Karpas-422 (cell line): ENCODE measurements at regions not wholly inside any gene's neighbourhood (a gene's known extent, or its start where the extent isn't known, plus 50 kb on each side); places are given as distances from the start of the nearest gene placed in this dataset.

ENCODE experiments used
- DNase-seq: peaks from one replicate; pipeline ENCODE4 v3.0.0-alpha.2; 2015
- H2AFZ ChIP-seq: fragments of 200-600 bp; sonication (generic); 2 replicates; pipeline ENCODE4 v1.6.1; 2014; ENCODE audit warnings: antibody characterized with exemption, low read length, mixed read lengths
- H3K27ac ChIP-seq: fragments of 200-600 bp; sonication (generic); 2 replicates; pipeline ENCODE4 v1.5.1; 2014; ENCODE audit warnings: mild to moderate bottlenecking, low read length, moderate library complexity
- H3K27me3 ChIP-seq: fragments of 200-600 bp; sonication (generic); 2 replicates; pipeline ENCODE4 v1.6.1; 2014; ENCODE audit warnings: low read length, mixed read lengths
- H3K36me3 ChIP-seq: fragments of 200-600 bp; sonication (generic); 2 replicates; pipeline ENCODE4 v1.6.1; 2014; ENCODE audit warnings: low read length, mixed read lengths; ENCODE audit not compliant: insufficient read depth
- H3K4me1 ChIP-seq: fragments of 200-600 bp; sonication (generic); 2 replicates; pipeline ENCODE4 v1.6.1; 2014; ENCODE audit warnings: mild to moderate bottlenecking, low read length, mixed read lengths
- H3K4me2 ChIP-seq: fragments of 200-600 bp; sonication (generic); 2 replicates; pipeline ENCODE4 v1.6.1; 2014; ENCODE audit warnings: low read length, low read depth, mild to moderate bottlenecking; ENCODE audit not compliant: poor library complexity, severe bottlenecking
- H3K4me3 ChIP-seq: fragments of 200-600 bp; sonication (generic); 2 replicates; pipeline ENCODE4 v1.5.1; 2014; ENCODE audit warnings: mild to moderate bottlenecking, antibody characterized with exemption, low read length, mixed read lengths
- H3K79me2 ChIP-seq: fragments of 200-600 bp; sonication (generic); 2 replicates; pipeline ENCODE4 v1.6.1; 2014; ENCODE audit warnings: mild to moderate bottlenecking, low read length, mixed read lengths
- H3K9ac ChIP-seq: fragments of 200-600 bp; sonication (generic); 2 replicates; pipeline ENCODE4 v1.6.0; 2014; ENCODE audit warnings: low read length
- H3K9me2 ChIP-seq: fragments of 200-600 bp; sonication (generic), shearing (Covaris generic); replicated peaks from 2 replicates; pipeline ENCODE4 v1.6.0; 2014; ENCODE audit warnings: mild to moderate bottlenecking, low read length, moderate library complexity; ENCODE audit not compliant: insufficient read depth
- H3K9me3 ChIP-seq: fragments of 300-700, 200-600 bp; sonication (generic); 2 replicates; pipeline ENCODE4 v1.6.1; 2014; ENCODE audit warnings: low read length, mixed read lengths
- H4K20me1 ChIP-seq: fragments of 200-600 bp; sonication (generic); 2 replicates; pipeline ENCODE4 v1.6.1; 2014; ENCODE audit warnings: mild to moderate bottlenecking, antibody characterized with exemption, low read length, low read depth; ENCODE audit not compliant: insufficient read depth

DNA sequence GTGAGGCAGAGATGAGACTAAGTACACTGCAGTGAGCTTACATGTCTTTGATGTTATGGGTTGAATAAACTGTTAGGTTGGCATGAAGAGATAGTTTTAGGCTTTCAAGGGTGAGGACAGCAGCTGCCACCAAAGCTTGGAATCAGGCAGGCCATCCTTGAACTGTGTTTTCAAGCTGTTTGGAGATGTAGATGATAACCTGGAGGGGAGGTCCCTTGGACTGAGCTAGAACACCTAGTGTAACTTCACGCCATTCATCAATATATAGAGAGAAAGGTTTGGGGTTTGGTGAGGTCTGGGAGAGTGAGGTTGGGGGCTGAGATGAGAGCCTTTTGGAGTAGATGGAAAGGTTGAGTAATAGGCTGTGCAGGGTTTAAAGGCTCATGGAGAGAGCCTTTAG lies 2447.0 kb downstream of the TP53TG3F start:
- Histone ChIP-seq H3K4me1 (no peaks in the 10 kb centered on the region), H3K4me2 (no peak overlapping the region), H3K27ac (no peak overlapping the region), H3K36me3 (no peaks in the 10 kb centered on the region), H4K20me1 (no peaks in the 10 kb centered on the region), H3K9me2 (no peaks in the 10 kb centered on the region), H3K9ac (no peak overlapping the region), H3K9me3 (no peaks in the 10 kb centered on the region; the same call in 1 of the 2 replicates), H3K79me2 (no peaks in the 10 kb centered on the region), H3K4me3 (no peak overlapping the region), H3K27me3 (no peaks in the 10 kb centered on the region), H2AFZ (no peak overlapping the region)
- DNase-seq, result no peak

DNA sequence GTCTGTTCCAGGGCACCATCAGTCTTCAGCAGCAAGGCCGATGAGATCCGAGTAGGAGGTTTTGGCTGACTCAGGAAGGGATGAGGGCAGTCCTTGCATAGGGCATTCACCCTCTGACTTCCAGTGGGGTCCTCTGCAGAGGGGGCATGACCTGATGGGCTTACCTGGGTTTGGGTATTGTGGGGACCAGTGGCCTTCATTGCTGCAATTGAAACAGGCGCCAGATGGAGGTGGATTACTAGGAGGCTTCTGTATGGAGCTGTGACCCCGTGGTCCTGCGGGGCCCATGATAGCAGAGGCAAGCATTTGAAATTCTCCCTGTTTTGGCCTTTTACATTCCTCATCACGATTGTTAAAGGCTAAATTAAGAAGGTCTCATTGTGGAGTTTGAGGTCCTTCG lies 2448.7 kb downstream of the TP53TG3F start:
- Histone ChIP-seq H3K9ac (no peak overlapping the region), H2AFZ (no peak overlapping the region), H4K20me1 (no peaks in the 10 kb centered on the region), H3K27me3 (no peaks in the 10 kb centered on the region), H3K4me1 (no peaks in the 10 kb centered on the region), H3K9me2 (no peaks in the 10 kb centered on the region), H3K79me2 (no peaks in the 10 kb centered on the region), H3K4me3 (no peak overlapping the region), H3K36me3 (no peaks in the 10 kb centered on the region), H3K4me2 (no peak overlapping the region), H3K9me3 (no peaks in the 10 kb centered on the region; the same call in 1 of the 2 replicates), H3K27ac (no peak overlapping the region)
- DNase-seq, result no peak

DNA sequence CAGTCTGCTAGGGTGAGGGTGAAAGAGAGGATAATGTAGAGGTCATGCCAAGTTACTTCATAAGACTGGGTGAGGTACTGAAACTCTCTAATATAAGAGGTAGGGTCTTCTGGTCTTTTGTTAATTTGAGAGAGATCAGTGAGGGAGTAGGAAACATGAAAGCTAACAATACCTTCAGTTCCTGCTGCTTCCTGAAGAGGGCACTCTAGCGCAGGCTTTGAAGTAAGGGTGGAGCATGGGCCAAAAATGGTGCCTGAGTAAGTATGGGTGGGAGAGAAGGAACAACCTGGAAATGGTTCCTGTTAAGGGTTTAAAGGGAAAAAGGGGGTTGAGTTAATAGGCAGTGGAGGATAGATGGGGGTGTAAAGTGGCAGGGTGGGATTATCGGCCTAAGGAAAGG lies 2449.5 kb downstream of the TP53TG3F start:
- peak; percentile 82 for DNase-seq
- Histone ChIP-seq H3K4me2 (no peak overlapping the region), H3K27me3 (no peaks in the 10 kb centered on the region), H3K79me2 (no peaks in the 10 kb centered on the region), H3K9me2 (no peaks in the 10 kb centered on the region), H3K4me3 (no peak overlapping the region), H3K4me1 (no peaks in the 10 kb centered on the region), H3K27ac (no peak overlapping the region), H3K36me3 (no peaks in the 10 kb centered on the region), H3K9me3 (no peaks in the 10 kb centered on the region; the same call in 1 of the 2 replicates), H3K9ac (no peak overlapping the region), H4K20me1 (no peaks in the 10 kb centered on the region), H2AFZ (no peak overlapping the region)

DNA sequence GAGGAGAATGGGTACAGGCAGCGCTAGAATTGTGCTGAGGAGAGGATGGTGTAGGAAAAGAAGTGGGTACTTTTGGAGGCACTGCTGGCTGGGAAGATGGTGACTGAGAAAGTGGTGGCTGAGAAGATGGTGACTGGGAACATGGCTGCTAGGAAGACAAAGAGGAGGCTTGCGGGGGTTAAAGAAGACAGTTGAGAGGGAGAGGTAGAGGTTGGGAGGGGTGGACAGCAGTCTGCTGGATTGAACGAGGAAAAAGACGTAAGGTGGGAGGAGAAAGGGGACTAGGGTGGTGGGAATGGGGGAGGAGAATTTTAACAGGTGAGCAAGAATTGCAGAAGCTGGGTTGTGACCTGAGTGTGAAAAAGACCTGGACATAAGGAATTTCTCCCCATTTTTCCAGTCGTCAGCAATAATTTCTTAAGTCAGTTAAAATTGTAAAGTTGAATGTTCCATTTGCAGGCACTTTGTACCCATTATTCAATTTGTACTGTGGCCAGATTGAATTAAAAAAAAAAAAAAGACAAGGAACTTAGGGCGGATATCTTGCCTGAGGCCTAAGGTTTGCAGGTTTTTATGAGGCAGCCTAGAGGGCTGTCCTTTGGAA lies 2450.0 kb downstream of the TP53TG3F start:
- Histone ChIP-seq H3K4me1 (no peaks in the 10 kb centered on the region), H3K27ac (no peak overlapping the region), H3K9me3 (no peaks in the 10 kb centered on the region; the same call in 1 of the 2 replicates)

DNA sequence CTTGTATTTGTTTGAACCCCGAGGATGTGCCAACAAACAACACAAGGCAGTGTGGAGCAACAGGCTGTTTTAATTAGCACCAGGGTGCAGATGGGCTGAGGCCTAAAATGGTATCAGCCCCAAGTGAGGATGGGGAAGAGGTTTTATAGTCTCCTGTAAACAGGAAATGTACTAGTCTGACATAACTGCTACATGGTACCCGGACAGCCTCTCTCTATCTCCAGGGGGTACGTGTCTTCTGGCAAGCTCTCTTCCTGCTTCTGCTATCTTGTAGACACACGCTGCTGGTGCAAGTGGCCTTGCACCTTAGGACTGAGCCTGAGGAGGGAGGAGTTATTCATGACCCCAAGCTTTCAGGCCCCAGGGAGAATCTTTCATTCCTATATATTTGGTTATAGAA lies 2451.0 kb downstream of the TP53TG3F start:
- no peaks in the 10 kb centered on the region for H3K36me3 ChIP-seq
- H3K4me1 ChIP-seq, result no peaks in the 10 kb centered on the region
- no peak overlapping the region for H3K27ac ChIP-seq
- H3K4me3 ChIP-seq, result no peak overlapping the region
- no peak overlapping the region for H3K4me2 ChIP-seq
- no peaks in the 10 kb centered on the region for H3K9me2 ChIP-seq
- DNase-seq, result no peak
- H3K9me3 ChIP-seq, result 0 out of 2 replicates have a peak, but pooled peaks cover 4% of the 10 kb centered on the region
- H4K20me1 ChIP-seq, result no peaks in the 10 kb centered on the region
- no peaks in the 10 kb centered on the region for H3K27me3 ChIP-seq
- no peak overlapping the region for H2AFZ ChIP-seq
- H3K9ac ChIP-seq, result no peak overlapping the region
- H3K79me2 ChIP-seq, result no peaks in the 10 kb centered on the region

More for the DNA sequence above, 2450.0 kb downstream of the TP53TG3F start:
- H3K4me3 ChIP-seq, result no peak overlapping the region
- H3K9ac ChIP-seq, result no peak overlapping the region
- no peak for DNase-seq
- H3K27me3 ChIP-seq, result no peaks in the 10 kb centered on the region
- H3K36me3 ChIP-seq, result no peaks in the 10 kb centered on the region
- no peak overlapping the region for H2AFZ ChIP-seq
- no peaks in the 10 kb centered on the region for H4K20me1 ChIP-seq
- no peaks in the 10 kb centered on the region for H3K9me2 ChIP-seq
- H3K79me2 ChIP-seq, result no peaks in the 10 kb centered on the region
- no peak overlapping the region for H3K4me2 ChIP-seq

DNA sequence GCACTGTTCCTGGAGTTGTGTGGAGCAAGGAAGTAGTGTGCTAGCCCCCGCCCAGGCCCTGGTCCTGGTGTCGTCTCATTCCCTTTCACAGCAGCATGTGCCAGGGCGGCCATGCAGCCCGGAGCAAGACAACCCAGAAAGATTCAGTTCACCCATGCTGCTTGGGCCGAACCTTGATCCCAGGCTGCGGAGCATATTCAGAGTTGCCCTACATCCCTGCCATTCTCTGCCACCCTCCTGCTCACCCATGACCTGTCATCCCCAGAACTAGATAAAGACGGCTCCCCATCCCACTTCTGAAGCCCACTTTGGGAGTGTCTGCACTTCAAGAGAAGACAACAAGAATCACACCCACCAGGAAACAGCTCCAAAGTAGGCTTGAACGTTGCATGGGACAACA lies 2452.5 kb downstream of the TP53TG3F start:
- Histone ChIP-seq H3K36me3 (no peaks in the 10 kb centered on the region), H3K9me2 (no peaks in the 10 kb centered on the region), H3K9ac (no peak overlapping the region), H2AFZ (no peak overlapping the region), H4K20me1 (no peaks in the 10 kb centered on the region), H3K9me3 (peaks cover 6% of the 10 kb centered on the region; the same call in 1 of the 2 replicates), H3K79me2 (no peaks in the 10 kb centered on the region), H3K4me2 (no peak overlapping the region), H3K4me1 (no peaks in the 10 kb centered on the region), H3K27me3 (no peaks in the 10 kb centered on the region), H3K4me3 (no peak overlapping the region), H3K27ac (no peak overlapping the region)
- no peak for DNase-seq

DNA sequence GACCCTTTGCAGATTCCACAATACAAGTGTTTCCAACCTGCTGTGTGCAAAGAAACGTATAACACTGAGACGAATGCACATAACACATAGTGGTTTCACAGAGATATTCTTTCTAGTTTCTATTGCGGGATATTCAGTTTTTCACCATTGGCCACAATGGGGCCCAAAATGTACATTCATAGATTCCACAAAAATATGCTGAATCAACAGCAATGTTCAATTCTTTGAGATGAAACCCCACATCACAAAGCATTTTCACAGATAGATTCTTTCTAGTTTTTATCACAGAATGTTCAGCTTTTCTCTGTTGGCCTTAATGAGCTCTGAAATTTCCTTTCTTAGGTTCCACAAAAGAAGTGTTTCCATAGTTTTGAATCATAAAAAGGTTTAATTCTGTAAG lies 2472.3 kb downstream of the TP53TG3F start:
- H2AFZ ChIP-seq, result no peak overlapping the region
- H3K79me2 ChIP-seq, result no peaks in the 10 kb centered on the region
- H3K36me3 ChIP-seq, result no peaks in the 10 kb centered on the region
- H3K9me3 ChIP-seq, result peaks cover 57% of the 10 kb centered on the region
- H3K9me2 ChIP-seq, result no peaks in the 10 kb centered on the region
- H3K4me2 ChIP-seq, result no peak overlapping the region
- H3K4me3 ChIP-seq, result no peak overlapping the region
- H3K4me1 ChIP-seq, result no peaks in the 10 kb centered on the region
- H3K9ac ChIP-seq, result no peak overlapping the region
- H3K27me3 ChIP-seq, result no peaks in the 10 kb centered on the region
- no peaks in the 10 kb centered on the region for H4K20me1 ChIP-seq
- no peak for DNase-seq
- no peak overlapping the region for H3K27ac ChIP-seq
